Osteocyte (in vitro differentiated cells): ENCODE measurements at regions not wholly inside any gene's neighbourhood (a gene's known extent, or its start where the extent isn't known, plus 50 kb on each side); places are given as distances from the start of the nearest gene placed in this dataset.
"Not testable (repeated sequence)": the region's sequence is repeated elsewhere in the genome, so short reads cannot be mapped to it uniquely, and the experiment has no call there.

Source experiments
- DNase-seq: peaks from one replicate; pipeline ENCODE4 v3.0.0; 2021; ENCODE audit warnings: mixed read lengths; ENCODE audit not compliant: unreplicated experiment; ENCODE audit errors: extremely low spot score
- H3K27ac Mint-ChIP-seq: one replicate; pipeline ENCODE4 v1.8.0; 2021; ENCODE audit warnings: mild to moderate bottlenecking, mixed read lengths; ENCODE audit not compliant: unreplicated experiment
- H3K27me3 Mint-ChIP-seq: one replicate; pipeline ENCODE4 v1.8.0; 2021; ENCODE audit warnings: mixed read lengths; ENCODE audit not compliant: unreplicated experiment
- H3K36me3 Mint-ChIP-seq: one replicate; pipeline ENCODE4 v1.8.0; 2021; ENCODE audit warnings: mixed read lengths; ENCODE audit not compliant: unreplicated experiment
- H3K4me1 Mint-ChIP-seq: one replicate; pipeline ENCODE4 v1.8.0; 2021; ENCODE audit warnings: mixed read lengths; ENCODE audit not compliant: unreplicated experiment
- H3K4me3 Mint-ChIP-seq: one replicate; pipeline ENCODE4 v1.8.0; 2021; ENCODE audit warnings: mild to moderate bottlenecking, moderate library complexity, mixed read lengths; ENCODE audit not compliant: unreplicated experiment
- H3K9me3 Mint-ChIP-seq: one replicate; pipeline ENCODE4 v1.8.0; 2021; ENCODE audit warnings: mixed read lengths; ENCODE audit not compliant: unreplicated experiment
- TF ChIP-seq, protein P1 (sequence below): fragments of 200-600 bp; sonication (generic); IDR thresholded peaks from 2 replicates; pipeline ENCODE4 v1.5.0; 2021; ENCODE audit warnings: antibody characterized with exemption, mild to moderate bottlenecking, moderate library complexity

DNA sequence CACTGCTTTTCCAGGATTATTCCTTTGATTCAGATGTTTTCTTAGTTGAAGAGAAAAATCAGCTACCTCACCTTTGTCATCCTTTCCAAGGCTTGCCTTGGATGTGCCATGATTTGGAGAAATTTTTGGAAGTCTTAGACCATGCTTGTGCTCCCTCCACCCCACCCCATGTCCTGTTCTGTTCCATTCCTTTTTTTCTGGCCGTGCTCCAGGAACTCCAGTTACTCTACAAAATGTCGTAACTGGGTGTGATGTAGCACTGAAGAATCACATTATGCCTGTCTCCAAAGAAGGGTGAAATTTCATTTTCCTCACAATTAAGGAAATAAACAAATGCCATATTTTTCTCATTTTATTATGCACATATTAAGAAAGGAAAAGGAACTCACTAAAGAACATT lies 217.8 kb upstream of the ZRANB2 start:
- no peaks in the 10 kb centered on the region for H3K9me3 Mint-ChIP-seq
- no peak overlapping the region for H3K4me3 Mint-ChIP-seq
- H3K4me1 Mint-ChIP-seq = no peaks in the 10 kb centered on the region
- H3K36me3 Mint-ChIP-seq = no peaks in the 10 kb centered on the region
- no peaks in the 10 kb centered on the region for H3K27me3 Mint-ChIP-seq
- H3K27ac Mint-ChIP-seq = no peak overlapping the region
- no peak for DNase-seq
- TF ChIP-seq, protein P1, sequence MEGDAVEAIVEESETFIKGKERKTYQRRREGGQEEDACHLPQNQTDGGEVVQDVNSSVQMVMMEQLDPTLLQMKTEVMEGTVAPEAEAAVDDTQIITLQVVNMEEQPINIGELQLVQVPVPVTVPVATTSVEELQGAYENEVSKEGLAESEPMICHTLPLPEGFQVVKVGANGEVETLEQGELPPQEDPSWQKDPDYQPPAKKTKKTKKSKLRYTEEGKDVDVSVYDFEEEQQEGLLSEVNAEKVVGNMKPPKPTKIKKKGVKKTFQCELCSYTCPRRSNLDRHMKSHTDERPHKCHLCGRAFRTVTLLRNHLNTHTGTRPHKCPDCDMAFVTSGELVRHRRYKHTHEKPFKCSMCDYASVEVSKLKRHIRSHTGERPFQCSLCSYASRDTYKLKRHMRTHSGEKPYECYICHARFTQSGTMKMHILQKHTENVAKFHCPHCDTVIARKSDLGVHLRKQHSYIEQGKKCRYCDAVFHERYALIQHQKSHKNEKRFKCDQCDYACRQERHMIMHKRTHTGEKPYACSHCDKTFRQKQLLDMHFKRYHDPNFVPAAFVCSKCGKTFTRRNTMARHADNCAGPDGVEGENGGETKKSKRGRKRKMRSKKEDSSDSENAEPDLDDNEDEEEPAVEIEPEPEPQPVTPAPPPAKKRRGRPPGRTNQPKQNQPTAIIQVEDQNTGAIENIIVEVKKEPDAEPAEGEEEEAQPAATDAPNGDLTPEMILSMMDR = no peak

DNA sequence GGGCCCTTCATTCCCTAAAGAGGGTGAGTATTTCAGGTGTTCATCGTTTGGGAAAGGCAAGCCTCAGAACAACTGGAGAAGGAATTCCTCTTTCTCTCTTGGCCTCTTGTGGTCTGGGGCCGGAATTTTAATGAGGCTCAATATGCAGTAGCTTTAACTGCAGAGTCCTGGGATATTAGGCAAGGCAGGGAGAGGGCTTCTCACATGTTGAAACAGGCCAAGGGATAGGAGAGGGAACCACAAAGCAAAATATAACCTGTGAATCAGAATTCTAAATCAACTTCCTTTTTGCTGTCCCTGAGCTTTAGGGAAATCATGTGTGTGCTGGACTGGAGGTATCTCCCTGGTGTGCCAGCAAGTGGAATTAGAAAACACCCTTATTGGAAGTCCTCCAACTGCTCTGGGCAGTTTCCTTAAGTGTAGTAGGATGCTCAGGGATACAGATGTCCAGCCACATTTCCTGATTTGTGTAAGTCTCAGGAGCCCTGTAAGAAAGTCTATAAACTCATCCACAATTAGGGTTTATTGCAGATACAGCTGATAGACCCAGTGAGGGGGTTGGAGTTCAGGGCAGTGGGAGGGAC lies 215.8 kb upstream of the ZRANB2 start:
- no peaks in the 10 kb centered on the region for H3K4me1 Mint-ChIP-seq
- H3K27me3 Mint-ChIP-seq = no peaks in the 10 kb centered on the region
- no peaks in the 10 kb centered on the region for H3K9me3 Mint-ChIP-seq
- TF ChIP-seq, protein P1 = no peak
- H3K36me3 Mint-ChIP-seq = no peaks in the 10 kb centered on the region
- no peak for DNase-seq
- no peak overlapping the region for H3K4me3 Mint-ChIP-seq
- no peak overlapping the region for H3K27ac Mint-ChIP-seq

DNA sequence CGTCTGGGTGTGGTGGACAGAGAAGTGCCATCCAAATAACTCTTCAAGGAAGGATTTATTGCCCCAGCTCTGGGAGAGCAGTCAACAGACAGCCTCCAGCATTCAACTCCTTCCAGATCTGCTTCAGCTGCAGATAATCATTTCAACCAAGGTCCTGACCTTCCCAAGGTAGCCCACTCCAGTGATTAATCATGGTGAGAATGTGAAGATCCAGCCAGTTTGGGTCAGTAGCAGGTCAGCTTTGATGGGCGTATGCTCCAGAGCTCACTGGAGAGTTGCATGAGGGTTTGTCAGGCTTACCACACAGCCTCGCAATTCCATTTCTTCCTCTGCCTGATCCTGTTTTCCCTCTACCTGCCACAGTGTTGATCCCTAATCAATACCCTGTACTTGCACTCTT lies 214.5 kb upstream of the ZRANB2 start:
- DNase-seq = no peak
- Mint-ChIP-seq H3K4me3 (no peak overlapping the region), H3K27ac (no peak overlapping the region), H3K36me3 (no peaks in the 10 kb centered on the region), H3K9me3 (no peaks in the 10 kb centered on the region), H3K4me1 (no peaks in the 10 kb centered on the region), H3K27me3 (no peaks in the 10 kb centered on the region)
- TF ChIP-seq, protein P1 = no peak

DNA sequence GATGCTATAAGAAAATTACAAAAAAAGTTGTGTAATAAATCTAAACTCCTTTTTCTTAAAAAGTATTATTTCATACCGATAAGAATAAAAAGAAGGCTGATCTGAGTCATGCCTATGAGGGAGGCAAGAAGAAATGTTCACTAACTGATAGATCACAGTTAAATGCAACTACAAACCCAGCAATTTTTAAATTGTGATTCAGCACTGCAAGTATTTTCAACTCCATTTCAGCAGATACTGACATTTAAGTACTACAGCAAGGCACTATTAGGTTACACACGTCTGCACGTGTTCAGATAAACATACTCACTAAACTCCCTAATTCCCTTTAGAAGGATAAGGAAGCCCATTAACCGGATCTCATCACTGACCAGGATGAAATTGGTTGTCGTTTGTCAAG lies 213.3 kb upstream of the ZRANB2 start:
- H3K4me3 Mint-ChIP-seq = no peak overlapping the region
- DNase-seq = no peak
- TF ChIP-seq, protein P1 = no peak
- H3K36me3 Mint-ChIP-seq = no peaks in the 10 kb centered on the region
- no peaks in the 10 kb centered on the region for H3K27me3 Mint-ChIP-seq
- H3K9me3 Mint-ChIP-seq = no peaks in the 10 kb centered on the region
- H3K4me1 Mint-ChIP-seq = no peaks in the 10 kb centered on the region
- H3K27ac Mint-ChIP-seq = no peak overlapping the region

DNA sequence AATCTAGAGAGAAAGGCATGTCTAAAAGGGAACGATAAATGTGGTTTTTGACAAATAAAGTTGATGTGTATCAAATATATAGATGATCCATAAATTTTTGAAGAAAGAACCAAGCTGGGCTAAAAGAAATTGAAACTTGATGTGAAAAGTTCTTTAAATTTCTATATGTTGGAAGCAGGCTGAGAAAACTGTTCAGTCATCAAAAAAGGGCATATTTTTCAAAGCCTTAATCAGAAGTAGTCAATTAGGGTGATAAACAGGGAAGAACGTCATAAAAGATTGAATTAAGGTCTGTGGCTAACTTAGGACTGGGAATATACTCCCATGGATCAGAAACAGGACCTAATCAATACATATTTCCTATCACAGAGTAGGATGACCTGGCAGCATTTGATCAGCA lies 211.4 kb upstream of the ZRANB2 start:
- H3K36me3 Mint-ChIP-seq = no peaks in the 10 kb centered on the region
- DNase-seq = no peak
- TF ChIP-seq, protein P1 = no peak
- H3K4me1 Mint-ChIP-seq = no peaks in the 10 kb centered on the region
- H3K9me3 Mint-ChIP-seq = no peaks in the 10 kb centered on the region
- no peak overlapping the region for H3K27ac Mint-ChIP-seq
- H3K4me3 Mint-ChIP-seq = no peak overlapping the region
- no peaks in the 10 kb centered on the region for H3K27me3 Mint-ChIP-seq

DNA sequence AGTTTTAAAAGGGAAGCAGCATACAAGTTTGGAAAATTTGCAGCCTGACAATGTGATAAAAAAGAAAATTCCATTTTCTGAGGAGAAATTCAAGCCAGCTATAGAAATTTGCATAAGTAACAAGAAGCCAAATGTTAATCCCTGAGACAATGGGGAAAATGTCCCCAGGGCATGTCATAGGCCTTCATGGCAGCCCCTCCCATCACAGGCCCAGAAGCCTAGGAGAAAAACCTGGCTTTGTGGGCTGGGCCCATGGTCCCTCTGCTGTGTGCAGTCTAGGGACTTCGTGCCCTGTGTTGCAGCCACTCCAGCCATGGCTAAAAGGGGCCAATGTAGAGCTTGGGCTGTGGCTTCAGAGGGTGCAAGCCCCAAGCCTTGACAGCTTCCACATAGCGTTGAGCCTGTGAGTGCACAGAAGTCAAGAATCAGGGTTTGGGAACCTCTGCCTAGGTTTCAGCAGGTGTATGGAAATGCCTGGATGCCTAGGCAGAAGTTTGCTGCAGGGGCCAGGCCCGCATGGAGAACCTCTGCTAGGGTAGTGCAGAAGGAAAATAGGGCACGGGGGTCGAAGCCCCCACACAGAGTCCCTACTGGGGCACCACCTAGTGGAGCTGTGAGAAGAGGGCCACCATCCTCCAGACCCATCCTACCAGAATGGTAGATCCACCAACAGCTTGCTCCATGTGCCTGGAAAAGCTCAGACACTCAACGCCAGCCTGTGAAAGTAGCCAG lies 209.8 kb upstream of the ZRANB2 start:
- not testable (repeated sequence) for H3K27me3 Mint-ChIP-seq, H3K27ac Mint-ChIP-seq, H3K4me1 Mint-ChIP-seq, DNase-seq, H3K9me3 Mint-ChIP-seq, H3K36me3 Mint-ChIP-seq, H3K4me3 Mint-ChIP-seq
